NCI-H128 (cell line): ENCODE measurements at regions not wholly inside any gene's neighbourhood (a gene's known extent, or its start where the extent isn't known, plus 50 kb on each side); places are given as distances from the start of the nearest gene placed in this dataset.

Source experiments
- DNase-seq: peaks from one replicate; lab custom pipeline; 2025; ENCODE audit not compliant: unreplicated experiment; lab: John Stamatoyannopoulos, UW

- no peak for DNase-seq
These were observed 62.0 kb downstream of the HFE start for GRCh38 chr6:26149240-26149639.

GRCh38 chr6:26152226-26153101 is 65.2 kb downstream of the HFE start:
- DNase-seq, result no peak

- DNase-seq, result no peak
These were observed 68.1 kb downstream of the HFE start for GRCh38 chr6:26155061-26155930.

- peak; percentile 70 for DNase-seq
These were observed 69.0 kb downstream of the HFE start for GRCh38 chr6:26156105-26156849.

- peak; percentile 61 for DNase-seq
These were observed 69.6 kb downstream of the HFE start for GRCh38 chr6:26156850-26157250.

GRCh38 chr6:26157251-26158075 is 70.2 kb downstream of the HFE start:
- peak; percentile 98 for DNase-seq

- DNase-seq, result no peak
These were observed 70.9 kb downstream of the HFE start for GRCh38 chr6:26158076-26158580.

- DNase-seq, result no peak
These were observed 71.5 kb downstream of the HFE start for GRCh38 chr6:26158581-26159356.

GRCh38 chr6:26159357-26160273 is 72.4 kb downstream of the HFE start:
- DNase-seq, result no peak

GRCh38 chr6:26161322-26161721 is 74.1 kb downstream of the HFE start:
- no peak for DNase-seq

GRCh38 chr6:26162399-26162798 is 75.2 kb downstream of the HFE start:
- DNase-seq, result no peak

- DNase-seq, result no peak
These were observed 76.3 kb downstream of the HFE start for GRCh38 chr6:26163427-26164119.

- DNase-seq, result no peak
These were observed 76.9 kb downstream of the HFE start for GRCh38 chr6:26164120-26164505.

GRCh38 chr6:26165261-26165790 is 78.1 kb downstream of the HFE start:
- no peak for DNase-seq

- no peak for DNase-seq
These were observed 83.0 kb downstream of the HFE start for GRCh38 chr6:26170181-26170580.

- no peak for DNase-seq
These were observed 84.0 kb downstream of the HFE start for GRCh38 chr6:26170951-26171841.

GRCh38 chr6:26172608-26172968 is 85.4 kb downstream of the HFE start:
- DNase-seq, result no peak
